GM18502 (cell line): ENCODE measurements at regions not wholly inside any gene's neighbourhood (a gene's known extent, or its start where the extent isn't known, plus 50 kb on each side); places are given as distances from the start of the nearest gene placed in this dataset.

Experiments used
- ATAC-seq: cut with Tn5 transposase; IDR thresholded peaks from one replicate; pipeline ENCODE4 v1.9.1; 2021; ENCODE audit warnings: mild to moderate bottlenecking; ENCODE audit not compliant: unreplicated experiment, poor library complexity

DNA sequence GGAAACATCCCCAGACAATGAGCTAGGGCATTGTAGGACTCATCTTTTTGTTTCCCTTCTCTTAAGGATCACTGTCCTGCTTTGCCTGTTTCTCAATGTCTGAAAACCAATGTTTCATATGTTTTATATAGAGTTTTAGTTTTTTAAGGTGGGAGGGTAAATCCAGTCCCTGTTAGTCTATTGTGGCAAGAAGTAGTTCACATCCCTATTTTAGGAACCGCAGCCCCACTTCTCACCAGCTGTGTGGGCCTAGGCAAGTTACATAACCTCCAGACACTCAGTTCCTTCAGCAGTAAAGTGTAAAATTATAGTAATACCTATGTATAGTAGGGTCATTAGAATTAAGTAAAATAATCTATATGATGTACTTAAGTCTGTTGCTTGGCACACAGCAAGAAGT, 105.8 kb upstream of the WLS start:
- no peak for ATAC-seq

DNA sequence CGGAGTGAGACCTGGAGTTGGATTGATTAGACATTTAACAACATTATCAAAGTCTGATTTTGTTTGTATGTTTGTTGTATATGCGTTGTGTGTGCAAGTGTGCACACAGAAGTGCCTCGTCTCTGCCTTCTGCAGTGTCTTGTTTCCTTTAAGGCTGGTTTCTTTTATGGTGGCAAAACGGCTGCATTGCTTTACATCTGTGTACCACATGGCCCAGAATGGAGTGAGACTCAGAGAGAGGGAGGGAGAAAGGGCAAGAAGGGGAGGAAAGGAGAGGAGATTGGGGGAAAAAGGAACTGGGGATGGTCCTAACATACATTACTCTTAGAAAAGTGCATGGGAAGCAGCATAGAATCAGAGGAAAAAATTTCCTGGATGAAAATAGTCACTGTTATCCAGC, 99.7 kb upstream of the WLS start:
- ATAC-seq: no peak

DNA sequence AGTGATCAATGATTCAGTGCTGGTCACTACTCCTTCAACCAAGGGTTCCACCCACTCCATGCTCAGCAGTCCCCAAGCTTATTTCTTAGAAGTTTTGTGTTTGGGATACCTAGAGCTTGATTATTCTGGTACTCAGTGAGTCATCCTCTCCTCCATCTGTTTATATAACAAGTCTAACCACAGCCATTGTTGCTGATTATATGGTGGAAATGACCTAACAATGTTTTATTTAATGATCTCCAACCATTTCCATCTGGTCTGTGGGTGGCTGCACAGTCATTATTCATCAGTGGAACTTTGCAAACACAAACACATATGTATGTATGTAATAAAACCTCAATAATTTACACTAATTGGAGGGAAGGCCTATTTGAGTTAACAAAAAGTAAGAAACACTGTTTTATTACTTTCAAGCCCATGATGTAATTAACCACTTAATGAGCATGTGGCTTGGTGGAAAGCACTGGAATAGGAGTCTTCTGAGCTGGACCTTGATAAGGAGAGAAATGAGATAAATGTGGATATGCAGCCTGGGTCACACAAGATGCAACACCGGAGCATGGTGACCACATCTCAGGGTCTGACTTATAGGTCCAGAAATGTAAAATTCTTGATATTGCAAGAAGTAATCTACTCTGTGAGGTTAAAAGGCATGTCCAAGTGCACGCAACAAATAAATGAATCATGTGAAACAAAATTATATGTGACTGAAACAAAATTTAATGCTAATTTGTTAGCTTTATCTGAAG, 99.0 kb upstream of the WLS start:
- no peak for ATAC-seq

DNA sequence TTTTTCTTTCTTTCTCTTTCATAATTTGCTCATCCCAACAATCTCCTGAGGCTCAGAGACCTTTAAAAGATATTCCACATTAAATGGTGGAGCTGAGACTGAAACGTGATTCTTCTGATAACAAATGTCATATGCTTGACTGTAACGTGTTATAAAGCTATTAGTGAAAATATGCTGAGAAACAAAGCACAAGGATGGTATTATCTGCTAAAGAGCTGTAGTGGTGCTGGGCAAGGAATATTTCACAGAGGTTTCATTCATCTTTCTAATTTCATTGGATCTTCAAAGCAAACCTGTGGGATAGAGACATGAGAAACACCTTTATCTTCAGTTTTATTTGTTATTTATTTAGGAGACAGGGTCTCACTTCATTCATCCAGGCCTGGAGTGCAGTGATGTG, 98.1 kb upstream of the WLS start:
- no peak for ATAC-seq

DNA sequence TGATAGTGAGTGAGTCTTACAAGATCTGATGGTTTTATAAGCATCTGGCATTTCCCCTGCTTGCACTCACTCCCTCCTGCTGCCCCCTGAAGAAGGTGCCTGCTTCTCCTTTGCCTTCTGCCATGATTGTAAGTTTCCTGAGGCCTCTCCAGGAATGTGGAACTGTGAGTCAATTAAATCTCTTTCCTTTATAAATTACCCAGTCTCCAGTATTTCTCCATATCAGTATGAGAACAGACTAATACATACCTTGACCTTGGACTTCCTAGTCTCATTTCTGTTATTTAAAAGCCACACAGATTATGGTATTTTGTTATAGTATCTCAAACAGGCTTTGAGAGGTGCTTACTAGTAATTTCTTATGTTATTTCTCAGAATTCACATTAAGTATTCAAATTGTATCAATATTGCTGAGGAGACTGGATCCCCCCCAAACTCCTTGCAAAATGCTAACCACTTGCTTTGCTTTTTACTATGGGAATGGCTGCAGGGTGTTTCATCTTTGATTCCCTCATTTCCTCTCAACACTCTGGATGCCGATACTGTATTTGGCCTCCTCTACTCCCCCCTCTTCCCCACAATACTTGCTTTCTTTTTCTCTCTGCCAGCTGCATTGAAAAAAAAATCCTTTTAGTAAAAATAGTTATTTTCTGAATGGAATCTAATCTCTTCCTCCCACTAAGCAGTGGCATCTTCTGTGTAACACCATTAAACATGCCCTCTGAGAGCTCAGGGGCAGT, 96.9 kb upstream of the WLS start:
- ATAC-seq: no peak

DNA sequence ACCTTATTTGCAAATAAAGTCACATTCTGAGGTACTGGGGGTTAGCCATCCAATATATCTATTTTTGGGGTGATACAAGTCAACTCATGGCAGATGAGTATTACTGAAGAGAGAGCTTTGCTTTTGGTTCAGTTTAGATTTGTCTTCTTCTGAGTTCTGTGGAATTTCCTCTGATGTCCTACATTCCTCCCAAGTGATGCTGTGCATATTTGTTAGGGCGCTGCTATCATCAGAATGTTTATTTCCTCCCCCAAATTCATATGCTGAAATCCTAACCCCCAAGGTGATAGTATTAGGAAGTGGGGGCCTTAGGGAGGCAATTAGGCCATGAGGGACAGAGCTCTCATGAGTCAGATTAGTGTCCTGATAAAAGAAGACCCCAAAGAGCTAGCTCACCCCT, 96.2 kb upstream of the WLS start:
- ATAC-seq: no peak

DNA sequence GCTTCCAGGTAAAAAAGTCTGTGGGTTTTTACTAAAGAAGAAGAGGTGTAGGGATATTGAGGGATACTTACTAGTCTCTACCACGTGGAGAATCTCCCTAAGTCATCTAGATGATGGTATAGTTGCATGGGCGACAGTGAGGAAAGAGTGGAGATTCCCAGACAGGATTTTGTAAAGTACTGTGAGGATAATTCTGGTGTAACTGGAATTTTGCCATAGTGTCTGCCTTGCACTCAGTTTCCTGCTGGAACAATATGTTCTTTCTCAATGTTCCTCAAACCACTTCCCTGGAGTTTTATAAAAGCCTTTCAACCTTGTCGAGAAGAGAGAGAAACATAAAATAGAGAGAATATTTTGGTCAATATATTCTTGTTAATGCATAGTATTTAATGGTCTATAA, 95.1 kb upstream of the WLS start:
- ATAC-seq: no peak

DNA sequence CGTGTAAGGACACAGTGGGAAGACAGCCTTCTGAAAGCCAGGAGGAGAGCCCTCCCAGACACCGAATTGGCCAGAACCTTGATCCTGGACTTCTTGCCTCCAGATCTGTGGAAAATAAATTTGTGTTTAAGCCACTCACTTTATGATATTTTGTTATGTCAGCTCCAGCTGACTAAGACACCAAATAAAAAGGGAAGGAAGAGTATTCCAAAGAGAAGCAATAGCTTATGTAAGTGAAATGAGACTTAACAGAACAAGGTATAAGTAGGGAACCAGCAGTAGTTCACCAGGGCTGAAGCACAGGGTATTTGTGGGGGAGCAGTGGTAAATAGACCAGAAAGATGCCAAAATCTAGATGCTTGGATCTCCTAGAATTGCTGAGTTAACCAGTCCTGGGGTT, 94.2 kb upstream of the WLS start:
- ATAC-seq: no peak

DNA sequence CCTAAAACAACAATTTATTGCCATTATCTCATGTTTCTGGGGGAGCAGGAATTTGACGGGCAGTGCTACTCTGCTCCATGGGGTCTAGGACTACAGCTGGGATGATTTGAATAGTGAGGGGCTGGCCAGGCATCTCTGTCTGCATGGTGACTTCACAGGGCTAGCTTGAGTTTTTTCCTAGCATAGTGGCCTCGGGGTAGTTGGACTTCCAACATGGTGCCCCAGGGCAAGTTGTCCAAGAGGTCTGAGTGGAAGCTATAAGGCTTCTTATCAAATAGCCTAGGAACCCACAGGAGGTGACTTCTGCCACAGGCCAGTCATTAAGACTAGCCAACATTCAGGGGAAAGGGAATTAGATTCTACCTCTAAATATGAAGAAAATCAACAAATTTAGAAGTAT, 92.0 kb upstream of the WLS start:
- ATAC-seq: no peak

DNA sequence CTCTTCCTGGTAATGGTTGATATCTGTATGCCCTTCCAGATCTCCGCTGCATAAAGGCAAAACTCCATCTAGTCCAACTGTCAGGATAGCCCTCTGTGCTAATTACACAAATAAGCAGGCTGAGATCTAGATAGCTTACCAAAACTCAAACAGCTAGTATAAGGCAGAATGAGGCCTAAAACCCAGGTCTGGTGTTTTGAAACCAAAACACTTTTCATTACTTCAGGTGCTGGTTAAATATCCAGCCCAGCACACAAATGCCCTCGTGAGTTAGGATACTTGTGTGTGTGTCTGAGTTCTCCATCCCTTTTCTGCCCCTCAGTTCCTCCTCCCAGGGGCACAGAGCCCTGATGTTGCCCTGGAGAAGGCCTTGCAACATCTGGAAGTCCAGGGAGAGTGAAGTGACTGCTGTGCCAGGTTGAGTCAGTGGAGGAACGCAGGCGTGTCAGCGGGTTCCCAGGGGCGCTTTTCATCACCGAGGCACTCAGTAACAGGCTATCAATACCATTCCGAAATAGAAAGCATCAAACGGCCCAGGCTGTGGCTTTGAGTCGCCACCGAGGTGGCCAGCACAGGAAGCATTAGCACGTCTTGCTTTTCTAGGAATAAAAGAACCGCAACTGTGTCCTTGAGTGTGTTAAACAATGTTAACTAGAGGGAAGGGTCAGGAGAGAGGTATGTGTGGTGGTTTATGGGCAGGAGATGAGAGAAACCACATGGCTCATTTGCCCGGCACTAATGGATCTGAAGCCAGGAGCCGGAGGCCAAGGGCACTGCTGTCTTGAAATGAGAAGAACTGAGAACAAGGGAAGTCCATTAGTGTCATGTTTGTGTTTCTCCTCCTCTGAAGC, 90.7 kb upstream of the WLS start:
- no peak for ATAC-seq

DNA sequence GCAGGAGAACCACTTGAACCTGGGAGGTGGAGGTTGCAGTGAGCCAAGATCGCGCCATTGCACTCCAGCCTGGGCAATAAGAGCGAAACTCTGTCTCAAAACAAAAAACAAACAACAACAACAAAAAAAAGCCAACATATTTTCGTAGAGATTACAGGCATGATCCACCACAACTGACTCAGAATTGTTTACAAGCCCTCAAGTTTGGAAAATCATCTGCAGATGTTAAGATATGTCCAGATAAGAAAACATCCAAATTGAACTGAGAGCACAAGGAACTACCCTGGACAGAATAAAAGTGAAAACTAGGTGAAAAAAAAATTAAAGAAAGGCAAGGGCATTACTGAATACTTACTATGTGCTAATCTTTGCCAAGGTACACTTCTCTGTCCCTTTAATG, 89.8 kb upstream of the WLS start:
- ATAC-seq: no peak

DNA sequence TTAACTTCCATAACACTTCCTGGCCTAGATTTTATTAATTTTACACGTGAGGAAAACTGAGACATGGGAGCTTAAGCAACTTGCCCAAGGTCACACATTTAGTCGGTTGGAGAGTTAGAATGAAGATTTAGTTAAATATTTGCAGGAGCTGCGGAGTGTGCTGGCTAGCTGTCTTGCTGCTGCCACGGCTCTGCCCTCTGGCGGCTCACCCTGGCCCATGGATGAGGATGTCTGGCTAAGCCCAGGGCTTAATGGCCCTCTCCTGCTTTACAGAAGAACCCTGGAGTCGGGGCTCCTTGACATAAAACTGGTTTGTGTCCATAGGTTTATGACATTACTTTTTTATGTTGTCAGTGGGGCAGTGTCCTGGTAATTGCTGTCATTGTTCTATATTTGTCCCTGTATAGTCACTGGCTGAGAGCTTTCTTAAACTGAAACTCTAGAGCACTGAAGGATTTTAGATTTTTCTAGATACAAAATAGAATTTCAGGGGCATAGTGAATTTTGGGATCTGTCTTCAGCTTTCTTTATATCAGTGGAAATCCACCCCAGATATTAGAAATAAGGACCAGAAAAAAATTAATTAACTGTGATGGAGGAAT, 88.9 kb upstream of the WLS start:
- ATAC-seq: no peak

DNA sequence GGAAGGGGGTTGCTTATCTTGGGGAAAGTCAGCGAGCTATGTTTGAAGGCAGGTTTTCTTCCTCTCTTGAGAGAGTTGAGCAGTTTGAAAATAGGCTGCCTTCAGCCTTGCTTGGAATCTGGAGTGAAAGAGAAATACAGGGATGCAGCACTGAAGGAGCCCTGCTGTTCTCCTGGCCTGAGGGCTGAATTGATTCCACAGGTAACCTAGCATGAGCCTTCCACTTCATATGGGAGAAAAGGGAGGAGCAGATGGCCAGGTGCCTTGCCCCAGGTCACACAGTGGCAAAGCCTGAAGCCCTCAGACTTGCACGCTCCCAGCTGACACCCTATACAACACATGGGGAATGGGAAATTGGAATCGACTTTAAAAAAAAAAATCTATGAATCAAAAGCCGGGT, 88.0 kb upstream of the WLS start:
- no peak for ATAC-seq

DNA sequence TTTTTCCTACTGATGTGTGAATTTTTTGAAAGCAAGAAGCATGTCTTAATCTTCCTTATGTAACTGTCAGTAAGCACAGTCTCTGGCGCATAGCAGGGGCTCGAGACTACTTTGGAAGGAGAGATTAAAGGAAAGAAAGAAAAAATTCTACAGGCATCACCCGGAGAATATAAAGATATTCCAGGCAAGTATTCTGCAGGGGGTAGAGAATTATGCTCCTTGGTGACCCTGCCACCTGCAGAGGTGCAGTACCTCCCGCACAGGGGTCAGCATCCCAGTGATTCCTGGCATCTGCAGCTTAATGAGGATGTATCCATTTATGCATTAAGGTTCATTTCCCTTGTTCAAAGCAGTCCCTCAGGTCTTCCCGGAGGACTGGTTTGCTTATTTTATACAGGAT, 87.6 kb upstream of the WLS start:
- ATAC-seq: no peak

DNA sequence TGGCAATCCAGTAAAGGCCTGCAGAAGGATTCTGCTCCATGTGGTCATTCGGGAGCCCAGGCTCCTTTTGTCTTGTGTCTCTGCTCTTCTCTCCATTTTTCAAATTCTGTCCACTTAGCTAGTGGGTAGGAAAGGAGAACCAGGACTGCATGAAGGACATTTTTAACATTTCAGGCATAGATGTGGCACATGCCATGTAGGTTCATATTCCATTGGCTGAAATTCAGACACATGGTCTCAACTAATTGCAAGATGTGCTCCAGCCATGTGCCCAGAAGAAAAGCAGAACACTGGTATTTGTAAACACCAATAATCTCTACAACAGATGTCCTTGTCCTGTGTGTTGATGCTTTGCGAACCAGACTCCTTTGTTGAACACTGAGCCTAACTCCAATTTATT, 85.2 kb upstream of the WLS start:
- no peak for ATAC-seq

DNA sequence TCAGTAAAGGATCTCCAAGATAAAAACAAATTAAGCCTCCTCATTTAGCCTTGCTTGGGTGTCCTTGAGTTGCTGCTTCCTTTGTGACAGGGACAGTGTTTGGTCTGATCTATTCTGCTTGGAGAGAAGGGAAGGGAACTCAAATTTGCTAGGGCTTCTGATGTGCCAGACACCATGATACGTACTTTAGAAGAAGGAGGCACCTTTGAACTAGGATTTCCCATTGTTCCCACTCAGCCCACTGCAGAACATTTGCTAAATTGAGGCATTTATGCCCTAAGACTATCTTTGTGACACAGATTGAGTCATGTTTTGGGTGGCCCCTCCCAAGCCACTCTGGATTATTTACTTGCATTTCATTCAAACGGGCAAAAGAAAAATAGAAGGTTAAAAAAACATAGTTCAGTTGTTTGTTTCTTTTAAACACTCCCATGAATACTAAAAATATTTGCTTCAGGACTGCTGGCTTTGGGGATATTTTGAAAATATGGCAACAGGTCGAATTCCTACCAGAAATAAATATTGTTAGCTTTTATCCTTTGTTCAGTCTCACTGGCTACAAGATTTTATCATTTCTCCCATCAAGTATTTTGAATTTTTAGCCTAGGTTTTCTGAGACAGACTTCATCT, 81.9 kb upstream of the WLS start:
- no peak for ATAC-seq

DNA sequence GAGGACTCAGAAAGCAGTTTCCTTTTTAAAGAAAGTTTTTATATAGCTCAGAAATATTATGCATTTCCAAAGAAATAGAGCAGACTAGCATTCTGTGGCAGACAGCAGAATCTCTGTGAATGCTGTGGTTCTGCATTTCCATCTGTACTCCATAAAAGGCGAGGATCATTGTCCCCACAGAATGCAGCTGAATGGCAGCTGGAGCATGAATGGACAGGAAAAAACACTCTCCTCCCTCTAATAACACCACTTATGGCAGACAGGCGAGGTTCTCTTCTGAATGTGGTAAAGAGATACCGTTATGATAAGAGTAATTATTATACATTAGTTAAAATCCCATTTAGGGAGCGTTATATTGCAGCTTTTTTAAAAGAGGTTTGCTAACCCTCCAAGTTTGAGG, 81.4 kb upstream of the WLS start:
- no peak for ATAC-seq

DNA sequence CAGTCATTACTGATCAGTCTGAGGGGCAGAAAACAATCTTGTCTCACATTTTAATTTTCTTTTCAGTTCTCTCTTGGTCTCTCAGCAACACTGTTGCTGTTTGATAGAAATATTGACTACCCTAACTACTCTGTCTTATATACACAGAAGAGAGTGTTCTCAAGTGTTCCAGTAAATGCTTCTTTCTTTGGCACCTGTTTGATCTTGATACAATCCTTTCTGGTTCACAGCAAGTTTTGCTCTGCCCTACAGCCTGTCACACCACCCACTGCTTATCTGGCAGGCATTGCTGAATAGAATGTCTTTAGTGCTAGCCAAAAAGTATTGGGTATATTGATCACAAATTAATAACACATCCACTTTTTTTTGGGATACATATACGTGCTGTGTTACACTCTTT, 75.7 kb upstream of the WLS start:
- ATAC-seq: no peak

DNA sequence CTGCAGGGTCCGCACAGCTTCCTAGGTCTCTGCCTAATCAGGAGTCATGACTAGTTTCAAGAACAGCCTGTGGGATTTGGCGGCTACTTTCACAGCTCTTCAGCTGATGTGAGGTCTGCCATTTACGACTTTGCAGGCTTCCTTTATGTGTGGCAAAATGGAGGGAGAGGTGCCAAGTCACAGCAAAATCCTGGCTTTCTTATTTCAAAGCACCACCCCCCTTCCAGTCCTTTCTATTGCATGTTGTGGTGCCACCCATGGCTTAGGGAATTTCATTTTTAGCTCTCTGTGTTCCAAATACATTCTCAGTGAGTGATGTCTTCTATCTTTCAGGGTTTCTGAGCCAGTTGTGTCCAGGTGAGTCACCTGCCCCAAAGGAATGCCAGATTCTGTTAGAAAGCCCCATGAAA, 75.1 kb upstream of the WLS start:
- no peak for ATAC-seq

DNA sequence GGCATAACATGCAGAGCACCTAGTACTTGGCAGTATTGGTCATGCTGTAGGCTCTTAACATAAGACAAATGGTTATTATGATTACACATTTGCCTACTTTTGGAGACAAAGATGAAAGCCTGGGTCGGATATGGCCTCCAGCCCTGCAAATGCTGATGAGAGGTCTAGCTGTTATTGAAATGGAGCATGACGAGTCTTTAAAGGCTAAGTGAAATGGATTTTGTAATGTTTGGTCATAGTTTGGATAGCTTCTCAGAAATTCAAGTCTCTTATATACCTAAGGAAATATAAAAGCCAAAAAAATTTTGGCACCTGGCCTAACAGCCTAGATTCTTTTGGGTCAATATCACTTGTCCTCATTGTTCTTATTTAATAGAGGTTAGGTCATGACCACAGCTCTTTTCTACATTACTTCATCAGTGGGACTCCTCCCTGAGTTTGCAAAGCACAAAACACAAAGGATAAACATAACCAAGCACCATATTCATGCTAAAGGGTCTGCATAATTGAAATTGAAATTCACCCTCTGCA, 69.2 kb upstream of the WLS start:
- ATAC-seq: no peak
